HuH-7.5 (cell line): ENCODE measurements at regions not wholly inside any gene's neighbourhood (a gene's known extent, or its start where the extent isn't known, plus 50 kb on each side); places are given as distances from the start of the nearest gene placed in this dataset.

Source experiments
- DNase-seq: peaks from one replicate; pipeline ENCODE4 v3.0.0; 2011; ENCODE audit warnings: low spot score

GRCh38 chr3:110533089-110533488, 538.5 kb upstream of the NECTIN3 start:
- DNase-seq, result no peak

DNA sequence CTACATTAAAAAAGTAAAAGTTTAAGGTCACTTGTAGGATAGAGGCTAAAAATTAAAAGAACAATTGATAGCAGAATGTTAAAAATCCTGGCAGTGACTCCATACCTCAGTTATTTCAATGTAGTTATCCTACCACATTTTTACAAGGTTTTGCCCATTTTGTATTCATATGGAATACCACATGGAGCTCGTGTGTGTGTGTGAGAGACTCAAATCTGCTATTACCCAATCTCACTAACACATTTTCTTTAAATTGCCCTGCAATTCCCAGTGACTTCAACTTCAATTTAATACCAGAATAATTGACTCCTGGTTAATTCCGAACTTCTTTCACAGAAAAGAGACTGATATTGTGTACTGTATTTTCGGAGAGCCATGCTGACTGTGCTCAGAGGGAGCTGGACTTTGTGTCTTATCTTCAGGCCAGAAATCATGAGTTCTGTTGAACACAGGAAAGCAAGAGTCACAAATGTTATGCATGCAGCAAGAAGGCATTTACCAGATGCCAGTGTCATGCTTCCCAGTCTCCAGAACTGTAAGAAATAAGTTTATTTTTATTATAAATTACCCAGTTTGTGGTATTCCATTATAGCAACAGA, 529.0 kb upstream of the NECTIN3 start:
- no peak for DNase-seq

GRCh38 chr3:110544730-110545129, 526.9 kb upstream of the NECTIN3 start:
- no peak for DNase-seq

GRCh38 chr3:110550511-110550910, 521.1 kb upstream of the NECTIN3 start:
- no peak for DNase-seq

GRCh38 chr3:110562621-110563020, 509.0 kb upstream of the NECTIN3 start:
- no peak for DNase-seq

- no peak for DNase-seq
Measured at GRCh38 chr3:110564674-110565073, 506.9 kb upstream of the NECTIN3 start.

GRCh38 chr3:110567029-110567428, 504.6 kb upstream of the NECTIN3 start:
- no peak for DNase-seq

DNA sequence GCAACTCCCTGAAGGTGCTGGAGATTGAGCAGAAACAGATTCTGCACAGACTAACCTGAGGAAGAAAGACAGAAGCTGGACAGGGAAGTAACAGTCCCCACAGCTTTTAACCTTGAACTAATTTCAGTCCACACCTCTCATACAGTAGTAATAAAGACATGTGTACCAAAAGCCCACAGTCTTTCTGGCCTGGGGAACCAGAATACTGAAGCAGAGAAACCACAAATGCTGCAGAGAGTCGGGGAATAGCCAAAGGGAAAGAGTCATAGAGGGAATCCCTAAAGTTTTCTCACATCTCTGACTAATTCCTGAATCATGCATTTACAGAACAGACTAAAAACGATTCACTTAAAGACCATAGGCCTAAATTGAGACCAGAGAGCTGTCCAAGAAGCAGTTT, 503.4 kb upstream of the NECTIN3 start:
- no peak for DNase-seq

GRCh38 chr3:110569073-110569472, 502.5 kb upstream of the NECTIN3 start:
- DNase-seq, result no peak

GRCh38 chr3:110575702-110576101, 495.9 kb upstream of the NECTIN3 start:
- no peak for DNase-seq

DNA sequence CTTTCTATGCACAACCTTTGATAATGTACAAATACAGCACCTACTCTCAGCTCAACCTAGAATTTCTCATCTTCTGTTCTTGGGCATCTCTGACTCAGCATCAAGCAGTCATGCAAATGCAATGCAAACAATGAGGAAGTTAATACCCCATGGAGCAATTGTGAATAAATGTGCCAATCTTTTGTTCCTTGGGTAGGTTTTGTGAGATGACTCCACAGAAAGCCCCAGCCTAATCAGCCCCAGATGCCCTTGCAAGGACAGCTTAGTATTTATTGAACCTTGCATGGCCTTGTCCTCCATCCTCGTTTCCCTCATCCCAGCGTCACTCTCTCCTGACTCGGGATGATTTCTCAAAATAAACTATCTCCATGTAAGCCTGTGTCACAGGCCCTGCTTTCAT, 494.7 kb upstream of the NECTIN3 start:
- DNase-seq, result no peak

DNA sequence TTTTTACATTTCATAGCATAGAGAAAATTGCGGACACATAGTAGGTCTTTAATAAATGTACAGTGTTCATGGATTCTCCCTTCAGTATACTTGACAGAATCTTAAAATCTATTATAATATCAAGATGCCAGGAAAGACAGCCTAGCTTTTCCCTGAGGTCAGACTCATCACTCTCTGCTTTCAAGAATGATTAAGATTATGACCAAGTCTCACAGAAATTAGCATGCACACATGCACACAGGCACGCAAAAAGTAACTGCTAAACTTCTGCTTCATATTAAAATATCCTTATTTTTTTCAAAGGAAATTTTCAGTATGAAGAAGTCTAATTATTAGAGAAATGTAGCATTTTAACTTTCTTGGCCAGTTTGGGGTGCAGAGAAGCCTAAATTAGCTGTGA, 493.8 kb upstream of the NECTIN3 start:
- DNase-seq, result no peak

DNA sequence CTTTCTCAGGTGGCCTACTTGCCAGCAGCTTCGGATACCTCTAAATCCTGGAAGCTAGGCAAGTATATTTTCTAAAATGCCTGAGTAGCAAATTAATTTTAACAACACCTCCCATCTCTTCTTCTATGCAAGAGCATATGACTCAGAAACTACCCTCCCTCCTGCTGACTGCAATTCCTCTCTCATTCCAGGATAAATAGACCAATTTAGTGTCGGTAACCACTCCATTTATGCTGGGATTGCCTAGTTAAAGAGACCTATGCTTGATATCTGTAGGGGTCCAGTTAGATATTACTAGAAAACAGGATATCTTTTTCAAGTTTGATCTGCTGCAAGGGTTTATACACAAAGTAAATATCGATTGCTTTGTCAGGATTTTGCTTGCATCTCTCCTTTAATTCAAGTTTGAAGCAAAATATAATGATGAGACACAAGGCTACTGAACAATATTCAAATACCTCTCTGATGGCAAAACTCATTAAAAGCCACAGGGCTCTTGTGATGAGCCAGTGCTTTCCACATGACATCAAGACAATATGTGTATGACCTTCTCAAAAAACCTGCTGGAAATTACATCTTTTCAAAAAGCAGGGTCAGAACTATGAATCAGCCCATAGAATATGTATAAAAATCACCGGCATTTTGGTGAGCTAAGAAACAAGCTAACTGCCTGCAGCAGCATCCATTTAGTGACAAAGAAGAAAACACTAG, 491.6 kb upstream of the NECTIN3 start:
- DNase-seq, result no peak

DNA sequence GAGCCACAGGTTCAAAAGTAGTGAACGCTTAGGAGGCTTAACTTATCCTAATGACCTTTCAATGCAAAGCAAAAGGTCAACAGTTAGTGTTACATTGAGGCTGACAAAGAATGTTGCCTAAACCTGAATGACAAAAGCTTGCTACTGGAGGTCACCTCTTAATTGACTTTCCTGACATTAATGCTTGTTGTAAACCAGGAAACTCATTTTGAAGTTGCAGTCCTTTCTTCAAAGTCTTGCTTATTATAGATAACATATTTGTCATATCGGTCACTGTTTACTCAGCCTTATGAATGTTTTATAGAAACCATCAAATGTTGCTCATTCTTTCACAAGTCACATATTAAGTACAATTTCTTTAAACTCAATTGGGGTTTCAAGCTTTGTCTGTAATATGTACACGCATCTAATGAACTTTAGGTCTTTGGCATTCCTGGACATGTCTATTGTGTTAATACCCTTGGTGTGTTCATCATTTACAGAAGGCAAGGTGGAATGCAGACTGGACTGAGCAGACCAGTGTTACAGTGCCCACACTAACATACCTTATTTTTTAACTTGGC, 488.2 kb upstream of the NECTIN3 start:
- DNase-seq, result no peak

DNA sequence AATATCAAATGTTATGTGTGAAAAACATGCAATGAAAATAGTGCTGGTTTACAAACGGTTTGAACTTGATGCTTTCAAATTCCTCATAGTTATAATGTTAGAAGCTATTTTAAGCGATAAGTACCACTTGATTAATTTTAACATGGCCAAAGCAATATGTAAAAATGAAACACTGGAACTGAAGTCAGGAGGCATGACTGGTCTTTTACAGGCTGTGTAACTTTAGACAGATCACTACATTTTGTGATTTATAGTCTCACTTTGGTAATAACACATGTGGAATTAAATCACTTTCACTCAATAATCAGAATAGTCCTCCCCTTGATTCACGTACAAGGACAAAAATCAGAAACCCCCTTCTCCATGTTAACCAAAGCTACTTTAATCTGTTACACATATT, 482.7 kb upstream of the NECTIN3 start:
- no peak for DNase-seq

DNA sequence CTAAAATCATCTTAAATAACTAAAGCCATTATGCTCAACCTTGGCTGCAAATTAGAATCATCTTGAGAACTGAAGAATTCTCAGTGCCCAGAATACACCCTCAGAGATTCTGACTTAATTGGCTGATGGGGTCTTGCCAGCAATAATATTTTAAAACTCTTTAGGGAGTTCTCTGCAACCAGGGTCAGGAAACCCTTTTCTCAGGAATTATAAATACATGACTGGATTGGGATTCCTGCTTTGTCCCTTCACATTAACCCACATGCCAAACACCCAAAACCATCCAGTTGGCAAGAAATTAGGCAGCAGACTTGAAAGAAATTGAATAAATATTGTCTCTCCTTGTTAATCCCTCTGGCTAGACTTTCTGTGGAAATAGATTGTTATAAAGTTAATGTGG, 482.3 kb upstream of the NECTIN3 start:
- no peak for DNase-seq

- no peak for DNase-seq
Measured at GRCh38 chr3:110593749-110594148, 477.9 kb upstream of the NECTIN3 start.

DNA sequence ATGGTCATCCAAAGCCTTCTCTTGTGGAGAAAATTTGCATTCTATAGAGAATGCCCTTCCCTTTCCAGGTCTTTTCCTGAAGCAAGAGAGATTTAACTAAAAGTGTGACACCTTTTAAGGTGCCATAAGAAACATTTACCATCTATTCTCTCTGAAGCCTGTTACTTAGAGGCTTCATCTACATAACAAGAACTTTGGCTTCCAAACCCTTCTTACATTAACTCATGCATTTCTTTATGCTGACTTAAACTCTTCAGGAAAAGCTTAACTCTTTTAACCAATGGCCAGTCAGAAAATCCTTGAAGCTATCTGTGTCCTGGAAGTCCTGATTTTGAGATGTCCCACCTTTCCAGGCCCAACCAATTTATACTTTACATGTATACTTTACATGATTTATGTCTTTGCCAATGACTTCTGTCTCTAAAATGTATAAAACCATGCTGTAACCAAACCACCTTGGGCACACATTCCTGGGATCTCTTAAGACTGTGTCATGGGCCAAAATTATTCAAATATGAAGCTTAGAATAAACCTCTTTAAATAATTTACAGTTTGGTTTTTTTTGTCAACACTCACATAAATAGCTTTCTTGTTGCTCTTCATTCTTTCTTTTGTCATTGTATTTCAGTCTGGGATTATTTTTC, 472.6 kb upstream of the NECTIN3 start:
- no peak for DNase-seq

DNA sequence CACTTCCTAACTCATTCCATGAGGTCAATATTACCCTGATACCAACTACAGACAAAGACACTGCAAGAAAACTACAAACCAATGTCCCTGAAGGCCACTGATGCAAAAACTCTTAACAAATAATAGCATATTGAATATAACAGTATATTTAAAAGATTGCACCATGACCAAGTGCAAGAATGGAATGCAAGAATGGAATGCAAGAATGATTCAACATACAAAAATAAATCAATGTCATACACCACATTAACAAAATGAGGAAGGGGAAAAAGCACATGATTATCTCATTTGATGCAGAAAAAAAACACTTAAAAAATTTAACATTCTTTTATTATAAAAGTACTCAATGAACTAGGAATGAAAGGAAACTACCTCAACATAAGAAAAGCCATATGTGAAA, 463.1 kb upstream of the NECTIN3 start:
- DNase-seq, result no peak

DNA sequence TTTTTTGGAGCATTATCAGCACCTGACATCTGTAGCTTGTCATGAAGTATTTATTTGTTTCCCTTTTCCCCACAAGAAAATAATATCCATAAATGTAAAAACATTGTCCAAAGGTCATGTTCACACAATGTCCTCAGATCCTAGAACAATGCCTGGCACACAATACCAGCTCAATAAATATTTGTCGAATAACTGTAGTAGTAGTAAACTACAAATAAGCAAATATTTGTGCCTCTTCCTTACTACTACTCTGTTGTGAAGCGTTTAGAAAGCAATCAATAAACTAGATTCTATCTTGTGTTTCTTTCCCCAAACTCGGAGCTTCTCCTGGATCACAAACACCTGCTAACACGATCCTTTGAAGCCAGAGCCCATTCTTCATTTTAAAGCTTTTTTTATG, 459.6 kb upstream of the NECTIN3 start:
- no peak for DNase-seq

DNA sequence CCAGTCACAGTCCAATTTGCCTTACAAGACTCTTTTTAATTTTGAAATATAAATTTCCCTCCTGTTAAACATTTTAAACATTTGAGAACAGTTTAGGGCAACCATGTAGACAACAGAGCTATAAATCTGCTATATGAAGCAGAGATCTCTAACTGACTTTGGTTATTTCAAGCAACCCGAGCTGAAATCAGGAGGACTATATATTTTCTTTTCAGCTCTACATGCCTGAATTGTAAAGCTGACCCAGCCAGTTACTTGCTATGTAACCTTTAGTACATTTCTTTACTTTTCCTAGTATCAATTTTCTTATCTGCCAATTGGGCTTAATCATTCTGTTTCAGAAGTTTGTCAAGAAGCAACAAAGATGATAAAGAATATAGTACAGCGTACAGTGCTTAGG, 457.4 kb upstream of the NECTIN3 start:
- no peak for DNase-seq

DNA sequence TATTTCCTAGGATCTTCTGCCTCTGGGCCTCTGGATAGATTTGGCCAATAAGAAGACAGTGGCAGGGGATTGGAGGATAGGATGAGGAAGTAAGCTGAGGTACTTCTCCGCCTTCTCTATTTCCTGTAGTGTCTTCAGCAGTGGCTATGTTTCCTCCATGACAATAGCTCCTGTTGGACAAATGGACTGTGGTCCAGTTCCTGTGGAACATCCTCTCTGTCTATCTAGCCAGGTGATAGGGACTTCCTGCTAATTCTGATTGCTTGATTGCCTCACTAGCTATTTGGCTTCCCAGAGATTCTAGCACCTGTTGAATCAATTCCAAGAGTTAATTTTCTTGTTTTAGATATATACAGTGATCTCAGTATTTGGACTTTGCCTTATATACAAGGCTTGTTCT, 456.2 kb upstream of the NECTIN3 start:
- DNase-seq, result no peak

GRCh38 chr3:110618512-110619226, 452.9 kb upstream of the NECTIN3 start:
- DNase-seq, result no peak
